ENCODE measurements at regions not wholly inside any gene's neighbourhood (a gene's known extent, or its start where the extent isn't known, plus 50 kb on each side); places are given as distances from the start of the nearest gene placed in this dataset.

- no peak for TF ChIP-seq CTCF (IDR thresholded peaks at IDR 0.05)
- no peak for TF ChIP-seq POLR2A (IDR thresholded peaks at IDR 0.05)
Measured at GRCh38 chrX:110466790-110467189, 108.1 kb downstream of the RTL9 start.
